ENCODE measurements at regions not wholly inside any gene's neighbourhood (a gene's known extent, or its start where the extent isn't known, plus 50 kb on each side); places are given as distances from the start of the nearest gene placed in this dataset.

GRCh38 chr4:153950100-153950979 lies 161.5 kb upstream of the SFRP2 start:
- intact Hi-C loops (cut with DNase I), result no loop called here
- DNase-seq (ENCODE audit: missing footprints) (no peak), ATAC-seq (no peak)

GRCh38 chr4:153948041-153948440 lies 159.2 kb upstream of the SFRP2 start:
- ATAC-seq, result no peak
- intact Hi-C loops (cut with DNase I), result no loop called here
- no peak for DNase-seq (ENCODE audit: missing footprints)

GRCh38 chr4:153947124-153947523 lies 158.2 kb upstream of the SFRP2 start:
- DNase-seq (ENCODE audit: missing footprints), result no peak
- intact Hi-C loops (cut with DNase I), result no loop called here
- no peak for ATAC-seq

- intact Hi-C loops (cut with DNase I), result no loop called here
- no peak for ATAC-seq
Measured at GRCh38 chr4:153945704-153946103, 156.8 kb upstream of the SFRP2 start.

DNA sequence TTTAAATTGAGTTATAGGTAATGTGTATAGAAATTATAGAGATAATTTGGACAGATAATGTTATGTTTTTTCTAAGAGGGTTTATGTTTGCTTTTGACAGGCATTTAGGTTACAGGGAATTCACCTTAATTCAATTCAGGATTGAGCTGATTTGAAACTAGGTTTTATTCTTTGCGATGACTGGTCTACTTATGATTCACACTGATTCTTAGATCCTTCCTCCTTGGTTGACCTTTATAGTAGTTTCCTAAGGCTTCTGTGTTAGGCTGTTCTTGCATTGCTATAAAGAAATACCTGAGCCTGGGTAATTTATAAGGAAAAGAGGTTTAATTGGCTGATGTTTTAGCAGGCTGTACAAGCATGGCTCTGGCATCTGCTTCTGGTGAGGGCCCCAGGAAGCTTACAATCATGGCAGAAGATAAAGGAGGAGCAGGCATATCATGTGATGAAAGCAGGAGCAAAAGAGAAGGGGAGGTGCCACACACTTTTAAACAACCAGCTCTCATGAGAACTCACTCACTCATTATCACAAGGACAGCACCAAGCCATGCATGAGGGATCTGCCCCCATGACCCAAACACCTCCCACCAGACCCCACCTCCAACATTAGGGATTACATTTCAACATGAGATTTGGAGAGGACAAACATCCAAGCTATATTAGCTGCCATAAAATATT lies 155.0 kb upstream of the SFRP2 start:
- DNase-seq (ENCODE audit: missing footprints) (no peak), ATAC-seq (no peak)
- intact Hi-C loops (cut with DNase I), result no loop called here

More at GRCh38 chr4:153945704-153946103, 156.8 kb upstream of the SFRP2 start:
- DNase-seq (ENCODE audit: missing footprints), result no peak

DNA sequence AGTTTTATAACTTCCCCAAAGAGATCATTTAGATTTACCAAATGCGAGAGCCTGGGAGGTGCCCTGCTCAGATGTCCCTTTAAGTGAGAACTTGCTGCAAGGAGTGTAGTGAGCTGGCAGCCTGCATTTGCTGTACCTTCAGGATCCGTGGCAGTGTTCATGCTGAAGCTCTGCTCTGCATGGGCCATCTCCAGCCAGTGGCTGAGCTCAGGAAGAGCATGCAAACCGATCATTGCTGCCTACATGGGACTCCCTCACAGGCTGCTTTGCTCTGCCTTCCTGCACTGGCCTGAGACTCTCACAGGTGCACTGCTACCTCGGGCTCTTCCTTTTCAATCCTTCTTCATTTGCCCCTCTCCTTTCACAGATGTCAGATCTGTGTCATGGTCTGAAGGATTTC lies 152.0 kb upstream of the SFRP2 start:
- intact Hi-C loops (cut with DNase I), result no loop called here
- DNase-seq (ENCODE audit: missing footprints), result no peak
- ATAC-seq, result no peak

GRCh38 chr4:153939570-153939969 lies 150.7 kb upstream of the SFRP2 start:
- intact Hi-C loops (cut with DNase I), result no loop called here
- no peak for ATAC-seq
- DNase-seq (ENCODE audit: missing footprints), result no peak

DNA sequence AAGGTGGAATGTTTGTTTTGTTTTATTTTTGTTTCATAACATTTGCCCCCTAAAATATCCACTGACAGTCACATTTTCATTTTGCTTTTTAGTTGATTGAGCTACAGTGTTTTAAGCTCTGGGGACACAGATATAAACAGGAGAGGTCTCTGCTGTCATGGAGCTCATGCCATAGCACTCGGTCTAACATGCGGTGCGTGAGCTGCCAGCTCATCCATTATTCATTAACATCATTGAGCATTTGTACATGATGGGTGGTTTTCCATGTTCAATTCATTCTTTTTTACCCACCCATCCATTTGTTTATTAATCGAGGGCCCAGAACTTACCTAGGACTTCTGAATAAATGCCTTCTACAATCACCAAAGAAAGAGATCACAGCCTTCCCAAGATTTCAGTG lies 150.1 kb upstream of the SFRP2 start:
- no peak for DNase-seq (ENCODE audit: missing footprints)
- intact Hi-C loops (cut with DNase I), result no loop called here

GRCh38 chr4:153937289-153937688 lies 148.4 kb upstream of the SFRP2 start:
- ATAC-seq, result no peak
- DNase-seq (ENCODE audit: missing footprints), result no peak
- intact Hi-C loops (cut with DNase I), result no loop called here

More for the DNA sequence above, 150.1 kb upstream of the SFRP2 start:
- no peak for ATAC-seq

DNA sequence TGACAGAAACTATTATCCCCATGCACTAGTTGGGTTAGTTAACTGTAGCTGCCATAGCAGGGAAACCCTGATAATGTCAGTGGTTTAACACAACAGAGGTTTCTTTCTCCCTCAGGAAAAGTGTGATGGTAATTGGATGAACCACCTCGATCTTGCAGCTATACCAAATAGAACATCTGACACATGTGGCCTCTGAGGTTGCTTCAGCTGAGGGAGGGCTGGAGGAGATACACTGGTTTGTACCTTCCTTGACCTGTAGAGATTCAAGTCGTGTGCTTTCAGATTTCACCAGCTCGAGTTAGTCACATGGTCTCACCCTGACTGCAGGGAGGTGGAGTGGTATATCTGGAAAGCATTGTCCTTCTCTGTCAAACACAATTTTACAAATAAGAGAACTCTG lies 147.2 kb upstream of the SFRP2 start:
- intact Hi-C loops (cut with DNase I), result no loop called here
- ATAC-seq (no peak), DNase-seq (ENCODE audit: missing footprints) (no peak)

DNA sequence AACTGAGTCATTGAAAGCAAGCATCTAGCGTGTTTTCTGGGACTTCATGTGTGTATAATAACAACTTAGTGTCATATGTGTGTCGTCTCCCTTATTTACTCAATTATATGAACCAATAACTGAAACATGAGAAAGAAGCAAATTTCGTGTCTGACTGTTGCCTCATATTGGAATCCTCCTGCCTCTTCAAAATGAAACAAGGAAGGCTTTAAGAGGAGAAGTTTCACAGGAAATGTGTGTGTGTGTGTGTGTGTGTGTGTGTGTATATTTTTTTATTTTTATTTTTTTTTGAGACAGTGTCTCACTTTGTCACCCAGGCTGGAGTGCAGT lies 145.8 kb upstream of the SFRP2 start:
- no peak for DNase-seq (ENCODE audit: missing footprints)
- intact Hi-C loops (cut with DNase I), result no loop called here
- no peak for ATAC-seq

- intact Hi-C loops (cut with DNase I), result no loop called here
- no peak for DNase-seq (ENCODE audit: missing footprints)
Measured at GRCh38 chr4:153933915-153934687, 145.2 kb upstream of the SFRP2 start.

DNA sequence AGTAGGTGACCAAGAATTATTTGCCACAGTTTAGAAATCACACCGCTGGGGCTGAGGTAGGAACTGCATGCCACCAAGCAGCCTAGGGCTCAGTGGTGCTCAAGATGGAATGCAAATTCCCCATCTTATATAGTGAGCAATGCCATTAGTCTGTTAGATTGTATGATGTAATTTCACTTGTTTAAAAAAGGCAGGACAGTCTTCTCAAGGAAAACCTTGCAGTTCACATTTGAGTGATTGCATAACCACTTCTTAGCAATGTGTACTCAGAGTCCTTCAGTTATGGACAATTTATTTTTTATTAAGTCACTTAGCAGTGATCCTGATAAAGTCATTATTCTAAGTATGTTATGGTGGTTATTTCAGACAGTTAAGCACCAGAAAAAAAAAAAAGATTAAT lies 142.9 kb upstream of the SFRP2 start:
- intact Hi-C loops (cut with DNase I), result no loop called here
- ATAC-seq (no peak), DNase-seq (ENCODE audit: missing footprints) (no peak)

More at GRCh38 chr4:153933915-153934687, 145.2 kb upstream of the SFRP2 start:
- no peak for ATAC-seq

DNA sequence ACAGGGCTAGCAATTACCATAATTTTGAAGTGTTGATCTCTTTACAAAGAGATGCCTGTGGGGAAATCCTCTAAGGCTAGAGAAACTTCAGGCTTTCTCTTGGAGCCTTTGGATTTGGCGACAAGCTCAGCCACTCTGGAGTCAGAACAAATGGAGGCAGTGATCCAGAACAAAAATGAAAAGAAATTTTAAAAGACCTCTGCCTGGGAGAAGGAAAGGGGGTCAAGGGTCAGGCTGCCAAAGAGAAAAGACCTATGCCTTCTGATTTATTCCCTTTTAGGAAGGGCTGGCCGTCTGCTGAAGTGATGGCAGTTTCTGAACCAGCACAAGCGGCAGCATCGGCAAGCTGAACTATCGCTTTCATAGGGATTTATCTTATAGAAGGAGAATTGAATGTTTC lies 140.8 kb upstream of the SFRP2 start:
- DNase-seq (ENCODE audit: missing footprints) (no peak), ATAC-seq (no peak)
- intact Hi-C loops (cut with DNase I), result no loop called here

DNA sequence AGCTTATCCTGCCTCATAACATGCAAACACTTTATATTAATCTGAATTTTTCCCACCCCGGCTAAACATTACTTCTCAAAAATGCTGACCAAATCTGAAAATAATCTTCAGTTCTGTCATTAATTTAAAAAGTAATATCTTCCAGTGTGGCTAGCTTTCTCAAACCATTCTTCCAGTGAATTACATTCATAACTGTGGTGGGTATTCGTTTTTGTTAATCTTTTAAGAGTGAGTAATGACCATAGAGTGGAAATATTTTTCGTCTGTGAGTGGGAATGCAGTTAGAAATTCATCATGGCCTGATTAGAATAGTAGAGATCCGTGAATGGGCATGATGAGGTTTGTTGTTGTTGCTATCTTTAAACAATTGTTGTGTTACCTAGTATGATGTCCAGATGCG lies 138.6 kb upstream of the SFRP2 start:
- no peak for ATAC-seq
- intact Hi-C loops (cut with DNase I), result no loop called here

GRCh38 chr4:153922148-153922547 lies 133.3 kb upstream of the SFRP2 start:
- no peak for DNase-seq (ENCODE audit: missing footprints)
- ATAC-seq, result no peak

More for the DNA sequence above, 138.6 kb upstream of the SFRP2 start:
- DNase-seq (ENCODE audit: missing footprints), result no peak

DNA sequence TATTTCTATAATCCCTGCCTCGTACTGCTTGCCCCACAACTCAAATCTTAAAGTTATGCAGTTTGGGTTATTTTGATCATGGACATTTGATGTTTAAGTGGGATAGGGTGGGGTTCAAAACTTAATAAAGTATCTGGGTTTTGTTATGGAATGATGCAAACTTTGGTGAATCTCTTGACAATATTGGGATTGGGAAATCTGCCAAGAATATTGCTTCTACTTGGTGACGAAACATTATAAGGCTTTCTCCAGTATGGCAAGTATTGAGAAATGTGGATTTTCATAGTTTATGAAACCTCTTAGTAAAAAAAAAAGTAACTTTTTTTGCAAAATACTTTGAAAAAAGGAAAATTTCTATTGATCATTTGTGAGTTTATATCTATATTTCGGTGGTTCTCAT lies 130.8 kb upstream of the SFRP2 start:
- intact Hi-C loops (cut with DNase I), result no loop called here
- no peak for ATAC-seq
- no peak for DNase-seq (ENCODE audit: missing footprints)

More at GRCh38 chr4:153922148-153922547, 133.3 kb upstream of the SFRP2 start:
- intact Hi-C loops (cut with DNase I), result no loop called here

DNA sequence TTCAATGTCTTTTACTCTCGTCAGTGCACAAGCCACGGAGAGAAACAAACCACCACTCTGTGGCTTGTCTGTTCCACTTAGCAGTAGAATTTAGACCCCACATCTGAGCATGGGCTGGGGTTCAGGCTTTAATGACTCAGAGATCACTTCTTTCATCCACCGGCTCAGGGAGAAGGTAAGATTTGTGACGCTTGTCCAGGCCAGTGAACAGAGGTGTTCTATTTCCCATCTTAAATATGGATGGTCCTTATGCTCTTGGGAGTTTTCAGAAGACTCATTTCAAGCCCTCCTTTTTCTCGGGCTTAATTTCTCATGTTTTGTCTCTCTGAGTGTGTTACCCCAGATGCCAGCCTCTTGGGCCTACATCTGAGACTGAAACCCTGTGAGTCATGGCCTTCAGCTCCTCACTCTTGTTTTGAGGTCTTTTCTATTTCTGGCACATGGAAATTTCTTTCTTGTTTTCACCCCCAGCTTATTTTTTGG lies 127.4 kb upstream of the SFRP2 start:
- intact Hi-C loops (cut with DNase I), result no loop called here
- ATAC-seq (no peak), DNase-seq (ENCODE audit: missing footprints) (no peak)

GRCh38 chr4:153912301-153912700 lies 123.4 kb upstream of the SFRP2 start:
- DNase-seq (ENCODE audit: missing footprints) (no peak), ATAC-seq (no peak)
- intact Hi-C loops (cut with DNase I), result no loop called here

DNA sequence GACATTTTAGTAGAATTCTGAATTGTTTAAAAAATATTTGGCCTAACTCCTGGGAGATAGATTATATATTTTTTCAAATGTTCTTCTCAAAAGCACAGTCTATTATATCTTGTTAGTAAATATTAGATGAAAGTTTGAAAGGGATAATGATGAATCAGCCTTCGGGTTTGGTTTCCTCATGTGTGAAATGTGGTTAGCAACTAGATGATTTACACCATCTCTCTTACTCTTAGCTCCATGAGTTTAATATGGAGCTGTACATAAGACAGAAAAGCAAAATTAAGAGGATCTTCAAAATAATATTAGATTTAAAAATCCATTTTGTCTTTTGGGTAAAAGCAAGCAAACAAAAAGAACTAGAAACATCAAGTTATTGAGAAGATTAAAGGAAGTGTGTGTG lies 120.8 kb upstream of the SFRP2 start:
- intact Hi-C loops (cut with DNase I), result no loop called here
- DNase-seq (ENCODE audit: missing footprints) (no peak), ATAC-seq (no peak)
